ENCODE measurements at regions not wholly inside any gene's neighbourhood (a gene's known extent, or its start where the extent isn't known, plus 50 kb on each side); places are given as distances from the start of the nearest gene placed in this dataset.

DNA sequence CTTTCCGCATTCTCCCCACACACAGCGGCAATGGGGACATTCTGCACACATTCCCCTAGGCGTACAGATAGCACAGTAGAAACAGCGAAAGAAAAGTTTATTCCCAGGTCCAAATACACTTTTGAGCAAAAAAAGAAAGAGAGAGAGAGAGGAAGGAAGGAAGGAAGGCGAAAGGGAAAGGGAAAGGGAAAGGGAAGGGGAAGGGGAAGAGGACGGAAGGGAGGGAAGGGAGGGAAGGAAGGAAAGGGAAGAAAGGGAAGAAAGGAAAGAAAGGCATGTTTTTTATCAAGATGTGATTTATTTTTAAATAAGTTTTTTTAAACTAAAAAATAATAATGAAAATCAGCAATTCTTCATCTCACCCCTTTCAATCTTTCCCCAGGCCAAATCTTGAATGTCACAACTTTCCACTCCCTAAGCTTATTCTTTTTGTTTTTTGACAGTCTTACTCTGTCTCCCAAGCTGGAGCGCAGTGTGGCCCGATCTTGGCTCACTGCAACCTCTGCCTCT lies 281.7 kb downstream of the SKIDA1 start:
- TF ChIP-seq, protein P1, sequence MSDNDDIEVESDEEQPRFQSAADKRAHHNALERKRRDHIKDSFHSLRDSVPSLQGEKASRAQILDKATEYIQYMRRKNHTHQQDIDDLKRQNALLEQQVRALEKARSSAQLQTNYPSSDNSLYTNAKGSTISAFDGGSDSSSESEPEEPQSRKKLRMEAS (IDR thresholded peaks at IDR 0.05), result no peak
- TF ChIP-seq CREB1 (IDR thresholded peaks at IDR 0.05; ENCODE audit: low read depth) (no peak), FOXM1 (IDR thresholded peaks at IDR 0.05; ENCODE audit: borderline replicate concordance, low read depth) (no peak), TEAD4 (IDR thresholded peaks at IDR 0.05) (no peak), EP300 (IDR thresholded peaks at IDR 0.05; ENCODE audit: borderline replicate concordance) (no peak), ZBTB7A (IDR thresholded peaks at IDR 0.05; ENCODE audit: low read depth) (no peak), TCF12 (IDR thresholded peaks at IDR 0.05; ENCODE audit: low read depth) (no peak), USF1 (IDR thresholded peaks at IDR 0.05) (no peak), EGR1 (IDR thresholded peaks at IDR 0.05) (no peak), RAD21 (IDR thresholded peaks at IDR 0.05; ENCODE audit: low read depth) (no peak)

All from Ishikawa (cell line).